GM10266 (cell line): ENCODE measurements at regions not wholly inside any gene's neighbourhood (a gene's known extent, or its start where the extent isn't known, plus 50 kb on each side); places are given as distances from the start of the nearest gene placed in this dataset.
"Not testable (repeated sequence)": the region's sequence is repeated elsewhere in the genome, so short reads cannot be mapped to it uniquely, and the experiment has no call there.

ENCODE experiments used
- DNase-seq: peaks from one replicate; pipeline ENCODE4 v3.0.0; 2012; ENCODE audit errors: extremely low spot score
- CTCF ChIP-seq: IDR thresholded peaks from 2 replicates; pipeline ENCODE4 v1.5.1; 2012; ENCODE audit warnings: mild to moderate bottlenecking, low read depth; ENCODE audit not compliant: control insufficient read depth, insufficient read depth; ENCODE audit errors: missing control alignments

DNA sequence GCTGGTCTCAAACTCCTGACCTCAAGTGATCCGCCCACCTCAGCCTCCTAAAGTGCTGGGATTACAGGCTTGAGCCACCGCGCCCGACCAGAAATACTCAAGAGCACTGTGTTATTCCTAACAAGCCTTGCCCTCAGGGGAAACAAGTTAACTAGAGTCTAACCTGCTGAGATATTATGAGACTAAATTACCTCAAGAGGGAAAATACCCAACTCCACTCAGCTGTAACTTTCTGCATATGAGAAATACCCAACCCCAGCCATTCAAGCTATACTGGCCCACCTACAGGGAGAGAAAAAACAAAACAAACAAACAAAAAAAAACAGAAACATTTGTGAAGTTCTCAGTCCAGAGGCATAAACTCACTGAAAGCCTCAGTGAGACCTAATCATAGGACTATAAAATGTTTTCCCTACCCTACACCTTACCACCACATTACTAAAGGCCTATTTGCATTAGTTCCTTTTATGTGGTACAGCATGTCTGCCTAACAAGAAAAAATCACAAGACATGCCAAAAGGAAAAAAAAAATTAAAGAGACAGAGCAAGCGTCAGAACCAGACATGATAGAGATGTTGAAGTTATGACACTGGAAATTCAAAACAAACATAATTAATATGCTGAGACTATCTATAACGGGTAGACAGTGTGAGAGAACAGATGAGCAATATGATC lies 876.0 kb downstream of the FSTL5 start:
- no peak for TF ChIP-seq CTCF
- DNase-seq: no peak

GRCh38 chr4:161285461-161285860 lies 878.3 kb downstream of the FSTL5 start:
- DNase-seq: no peak
- TF ChIP-seq CTCF: no peak

DNA sequence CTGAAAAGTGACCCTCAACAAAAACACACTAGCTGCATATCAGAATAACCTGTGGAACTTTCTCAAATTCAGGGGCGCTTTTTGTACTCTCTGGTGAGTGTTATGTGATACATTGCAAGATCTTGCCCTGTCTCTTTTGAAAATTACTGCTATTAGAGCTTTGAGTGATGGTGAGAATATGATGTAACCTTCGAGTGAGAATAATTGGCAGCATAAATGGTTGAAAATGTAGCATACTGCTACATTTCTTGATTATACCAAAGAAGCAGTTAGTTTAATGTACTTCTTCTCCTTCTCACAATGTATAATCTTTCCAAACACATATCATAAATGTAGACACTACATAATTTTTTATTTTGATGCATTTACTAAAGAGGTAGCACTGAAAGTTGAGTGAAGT lies 882.9 kb downstream of the FSTL5 start:
- DNase-seq: no peak
- no peak for TF ChIP-seq CTCF

GRCh38 chr4:161279095-161279494 lies 884.7 kb downstream of the FSTL5 start:
- DNase-seq: no peak
- no peak for TF ChIP-seq CTCF

DNA sequence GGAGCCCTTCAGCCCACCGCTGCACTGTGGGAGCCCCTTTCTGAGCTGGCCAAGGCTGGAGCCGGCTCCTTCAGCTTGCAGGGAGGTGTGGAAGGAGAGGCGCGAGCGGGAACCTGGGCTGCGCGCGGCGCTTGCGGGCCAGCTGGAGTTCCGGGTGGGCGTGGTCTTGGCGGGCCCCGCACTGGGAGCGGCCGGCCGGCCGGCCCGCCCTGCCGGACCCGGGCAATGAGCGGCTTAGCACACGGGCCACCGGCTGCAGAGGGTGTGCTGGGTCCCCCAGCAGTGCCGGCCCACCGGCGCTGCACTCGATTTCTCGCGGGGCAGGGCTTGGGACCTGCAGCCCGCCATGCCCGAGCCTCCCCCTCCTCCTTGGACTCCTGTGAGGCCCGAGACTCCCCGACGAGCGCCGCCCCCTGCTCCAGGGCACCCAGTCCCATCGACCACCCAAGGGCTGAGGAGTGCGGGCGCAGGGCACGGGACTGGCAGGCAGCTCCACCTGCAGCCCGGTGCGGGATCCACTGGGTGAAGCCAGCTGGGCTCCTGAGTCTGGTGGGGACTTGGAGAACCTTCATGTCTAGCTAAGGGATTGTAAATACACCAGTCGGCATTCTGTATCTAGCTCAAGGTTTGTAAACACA lies 886.5 kb downstream of the FSTL5 start:
- not testable (repeated sequence) for DNase-seq

DNA sequence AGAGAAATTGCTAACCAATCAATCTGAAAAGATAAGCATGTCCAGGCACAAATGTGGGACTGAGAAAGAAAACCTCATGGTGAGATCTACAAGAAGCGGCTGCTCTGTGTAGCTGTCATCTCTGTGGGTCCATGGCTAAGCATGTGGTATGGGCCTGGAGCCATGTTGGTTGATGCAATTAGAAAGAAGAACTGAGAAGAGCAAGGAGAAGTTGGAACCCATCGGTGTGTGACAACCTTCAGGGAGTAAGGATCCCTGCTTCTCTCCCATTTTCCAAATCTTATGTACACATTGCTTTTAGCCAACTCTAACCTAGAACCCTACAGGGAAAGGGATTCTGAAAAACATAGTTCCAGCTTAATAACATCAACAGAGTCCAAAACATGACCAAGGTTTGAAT lies 890.2 kb downstream of the FSTL5 start:
- DNase-seq: no peak
- no peak for TF ChIP-seq CTCF

- no peak for DNase-seq
- no peak for TF ChIP-seq CTCF
These were observed 903.0 kb downstream of the FSTL5 start for GRCh38 chr4:161260819-161261218.
